ENCODE measurements at regions not wholly inside any gene's neighbourhood (a gene's known extent, or its start where the extent isn't known, plus 50 kb on each side); places are given as distances from the start of the nearest gene placed in this dataset.
"Not testable (repeated sequence)": the region's sequence is repeated elsewhere in the genome, so short reads cannot be mapped to it uniquely, and the experiment has no call there.

DNA sequence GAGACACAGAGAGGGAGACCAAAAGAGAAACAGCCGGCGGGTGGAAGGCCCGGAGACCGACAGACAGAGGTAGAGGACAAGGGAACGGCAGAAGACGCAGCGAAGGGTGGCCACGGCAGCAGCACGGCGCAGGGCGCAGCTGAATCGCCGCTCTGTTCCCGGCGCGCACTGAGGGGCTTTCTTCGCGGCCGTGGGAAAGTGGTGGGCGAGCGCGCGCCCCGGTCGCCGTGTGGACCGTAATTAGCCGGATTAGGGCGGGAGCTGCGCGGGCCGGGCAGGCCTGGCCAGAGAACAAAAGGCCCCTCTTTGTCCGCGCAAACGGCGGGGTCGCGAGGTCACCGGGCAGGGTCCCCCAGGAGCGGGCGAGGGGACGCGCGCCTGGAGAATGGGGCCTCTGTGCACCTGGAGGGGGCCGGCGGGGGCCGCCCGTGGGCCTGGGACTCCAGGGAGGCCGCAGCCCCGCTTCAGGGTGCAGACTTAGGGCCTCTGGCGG lies 158.3 kb downstream of the ZFP36L2 start:
- Mint-ChIP-seq H3K36me3 (ENCODE audit: low read depth) (no peaks in the 10 kb centered on the region), H3K27me3 (no peaks in the 10 kb centered on the region), H3K4me1 (no peaks in the 10 kb centered on the region), H3K4me3 (no peak overlapping the region), H3K9me3 (ENCODE audit: low read depth) (no peaks in the 10 kb centered on the region), H3K27ac (no peak overlapping the region)
- CTCF ChIA-PET = interaction anchor here (0.6 kb wide), 1 partner anchor 14 kb away, joined by 3 read pairs; no protein-coding TSS in a partner anchor
- ATAC-seq (no peak), DNase-seq (no peak)
- POLR2A ChIA-PET = no interaction called here
- intact Hi-C loops (cut with DNase I, micrococcal nuclease) = no loop called here

DNA sequence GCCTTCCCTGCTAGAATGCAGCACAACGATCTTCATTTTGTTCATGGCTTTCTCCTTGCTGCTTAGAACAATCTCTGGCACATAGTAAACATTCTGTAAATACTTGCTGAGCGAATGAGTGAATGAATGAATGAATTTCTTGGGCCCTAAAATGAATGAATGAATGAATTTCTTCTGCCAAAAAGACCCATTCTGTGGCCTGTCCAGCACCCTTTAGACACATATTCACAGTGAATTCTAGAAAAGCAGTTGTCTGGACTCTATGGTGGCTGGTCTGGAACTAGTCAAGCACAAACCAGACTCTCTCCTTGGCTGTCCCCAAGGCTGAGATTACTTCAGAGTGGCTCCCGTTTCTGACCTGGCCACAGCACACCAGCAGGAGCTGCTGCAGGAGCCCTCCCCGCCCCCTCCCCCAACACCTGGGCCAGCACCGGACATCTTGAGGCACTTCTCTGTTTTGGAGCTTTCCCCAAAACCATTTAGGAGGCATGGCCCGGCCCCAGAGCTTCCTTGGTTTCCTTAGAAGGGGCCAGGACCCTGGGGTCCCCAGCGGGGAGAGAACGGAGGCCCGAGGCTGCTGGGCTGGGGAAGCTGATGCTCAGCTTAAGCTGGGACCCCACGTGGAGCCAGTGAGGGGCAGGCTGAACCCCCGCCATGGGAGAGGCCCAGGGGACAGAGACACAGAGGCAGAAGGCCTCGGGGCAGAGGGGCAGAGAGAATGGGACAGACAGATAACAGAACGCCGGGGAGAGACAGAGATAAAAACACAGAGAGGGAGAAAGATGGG lies 159.0 kb downstream of the ZFP36L2 start:
- H3K27ac Mint-ChIP-seq = no peak overlapping the region
- H3K4me1 Mint-ChIP-seq = no peaks in the 10 kb centered on the region
- H3K27me3 Mint-ChIP-seq = no peaks in the 10 kb centered on the region
- no peaks in the 10 kb centered on the region for H3K9me3 Mint-ChIP-seq (ENCODE audit: low read depth)
- ChIA-PET POLR2A (no interaction called here), CTCF (interaction anchor here (0.6 kb wide), 1 partner anchor 15 kb away, joined by 3 read pairs; no protein-coding TSS in a partner anchor)
- no peaks in the 10 kb centered on the region for H3K36me3 Mint-ChIP-seq (ENCODE audit: low read depth)
- DNase-seq (no peak), ATAC-seq (no peak)
- H3K4me3 Mint-ChIP-seq = no peak overlapping the region
- intact Hi-C loops (cut with DNase I, micrococcal nuclease) = no loop called here

DNA sequence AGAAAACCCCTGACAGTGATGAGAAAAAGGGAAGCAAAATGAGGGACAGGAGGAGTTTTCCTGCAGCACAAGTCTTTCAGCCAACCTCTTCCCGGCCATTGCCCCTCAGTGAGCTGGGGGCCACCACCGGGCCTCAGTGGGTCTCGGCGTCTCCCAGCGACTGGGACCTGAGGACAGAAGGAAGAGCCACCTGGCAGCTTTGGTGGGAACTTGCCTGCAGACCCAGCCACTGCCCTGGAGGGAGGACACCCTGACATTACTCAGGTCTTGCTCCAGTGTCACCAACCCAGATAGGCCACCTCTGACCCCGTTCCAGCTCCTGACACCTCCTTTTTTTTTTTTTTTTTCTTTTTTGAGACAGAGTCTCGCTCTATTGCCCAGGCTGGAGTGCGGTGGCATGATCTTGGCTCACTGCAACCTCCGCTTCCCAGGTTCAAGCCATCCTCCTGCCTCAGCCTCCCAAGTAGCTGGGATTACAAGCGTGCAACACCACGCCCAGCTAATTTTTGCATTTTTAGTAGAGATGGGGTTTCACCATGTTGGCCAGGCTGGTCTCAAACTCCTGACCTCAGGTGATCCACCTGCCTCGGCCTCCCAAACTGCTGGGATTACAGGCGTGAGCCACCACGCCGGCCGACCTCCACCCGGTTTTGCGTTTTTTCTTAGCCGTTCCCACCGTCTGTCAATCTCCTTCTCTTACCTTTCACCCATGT lies 159.7 kb downstream of the ZFP36L2 start:
- POLR2A ChIA-PET; H3K27ac Mint-ChIP-seq; intact Hi-C loops (cut with DNase I, micrococcal nuclease); H3K9me3 Mint-ChIP-seq (ENCODE audit: low read depth); DNase-seq; H3K36me3 Mint-ChIP-seq (ENCODE audit: low read depth); CTCF ChIA-PET; ATAC-seq; H3K4me3 Mint-ChIP-seq; H3K4me1 Mint-ChIP-seq; H3K27me3 Mint-ChIP-seq: not testable (repeated sequence)

DNA sequence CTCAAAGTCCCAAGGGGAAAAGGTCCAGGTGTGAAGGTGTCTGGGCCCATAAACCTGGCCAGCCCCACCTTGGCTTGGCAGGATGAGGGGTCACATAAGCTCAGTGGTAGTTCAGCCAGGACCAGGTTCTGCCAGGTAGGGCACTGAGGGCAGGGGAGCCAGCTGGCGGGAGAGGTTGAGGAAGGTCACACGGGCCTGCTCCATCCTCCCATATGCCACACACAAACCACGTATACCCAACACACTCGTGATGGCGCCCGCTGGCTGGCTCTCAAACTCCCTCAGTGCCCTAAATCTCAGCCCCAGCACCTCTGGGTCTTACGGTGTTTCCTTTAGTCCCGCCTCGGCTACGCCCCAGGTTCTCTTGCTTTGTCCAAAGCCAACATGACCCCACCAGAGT lies 160.5 kb downstream of the ZFP36L2 start:
- intact Hi-C loops (cut with DNase I, micrococcal nuclease) = no loop called here
- no peaks in the 10 kb centered on the region for H3K36me3 Mint-ChIP-seq (ENCODE audit: low read depth)
- H3K4me3 Mint-ChIP-seq = no peak overlapping the region
- no peaks in the 10 kb centered on the region for H3K27me3 Mint-ChIP-seq
- no peak overlapping the region for H3K27ac Mint-ChIP-seq
- H3K4me1 Mint-ChIP-seq = peaks cover 6% of the 10 kb centered on the region
- DNase-seq = no peak
- H3K9me3 Mint-ChIP-seq (ENCODE audit: low read depth) = no peaks in the 10 kb centered on the region
- ATAC-seq = no peak
- POLR2A ChIA-PET = no interaction called here
- CTCF ChIA-PET = no interaction called here

DNA sequence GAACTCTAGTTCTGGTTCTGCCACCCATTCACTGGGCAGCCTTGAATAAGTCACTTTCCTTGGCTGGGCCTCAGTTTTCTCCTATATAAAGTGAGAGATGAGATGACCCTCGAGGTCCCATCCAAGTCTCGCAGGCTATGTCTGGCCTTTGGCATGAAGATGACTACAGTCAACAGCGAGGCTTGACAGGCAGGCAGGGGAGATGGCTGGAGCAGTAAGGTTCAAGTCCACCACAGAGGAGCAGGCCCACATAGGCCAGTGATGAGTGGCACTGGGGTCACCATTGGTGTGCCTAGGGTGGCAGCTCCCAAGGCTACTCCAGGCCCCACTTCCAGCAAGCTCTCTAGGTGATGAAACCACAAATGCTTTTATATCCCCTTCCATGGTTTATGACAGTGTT lies 161.4 kb downstream of the ZFP36L2 start:
- intact Hi-C loops (cut with DNase I, micrococcal nuclease) = no loop called here
- H3K27ac Mint-ChIP-seq = no peak overlapping the region
- no peaks in the 10 kb centered on the region for H3K27me3 Mint-ChIP-seq
- H3K4me1 Mint-ChIP-seq = peaks cover 14% of the 10 kb centered on the region
- no peaks in the 10 kb centered on the region for H3K36me3 Mint-ChIP-seq (ENCODE audit: low read depth)
- ATAC-seq (no peak), DNase-seq (no peak)
- ChIA-PET CTCF (no interaction called here), POLR2A (no interaction called here)
- H3K4me3 Mint-ChIP-seq = no peak overlapping the region
- no peaks in the 10 kb centered on the region for H3K9me3 Mint-ChIP-seq (ENCODE audit: low read depth)

DNA sequence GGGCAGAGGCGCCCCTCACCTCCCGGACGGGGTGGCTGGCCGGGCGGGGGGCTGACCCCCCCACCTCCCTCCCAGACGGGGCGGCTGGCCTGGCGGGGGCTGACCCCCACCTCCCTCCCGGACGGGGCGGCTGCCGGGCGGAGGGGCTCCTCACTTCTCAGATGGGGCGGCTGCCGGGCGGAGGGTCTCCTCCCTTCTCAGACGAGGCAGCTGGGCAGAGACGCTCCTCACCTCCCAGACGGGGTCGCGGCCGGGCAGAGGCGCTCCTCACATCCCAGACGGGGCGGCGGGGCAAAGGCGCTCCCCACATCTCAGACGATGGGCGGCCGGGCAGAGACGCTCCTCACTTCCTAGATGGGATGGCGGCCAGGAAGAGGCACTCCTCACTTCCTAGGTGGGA lies 163.3 kb downstream of the ZFP36L2 start:
- POLR2A ChIA-PET; H3K9me3 Mint-ChIP-seq (ENCODE audit: low read depth); DNase-seq; CTCF ChIA-PET; H3K36me3 Mint-ChIP-seq (ENCODE audit: low read depth); ATAC-seq; intact Hi-C loops (cut with DNase I, micrococcal nuclease); H3K27ac Mint-ChIP-seq; H3K27me3 Mint-ChIP-seq; H3K4me3 Mint-ChIP-seq: not testable (repeated sequence)
- H3K4me1 Mint-ChIP-seq = peaks cover 32% of the 10 kb centered on the region

DNA sequence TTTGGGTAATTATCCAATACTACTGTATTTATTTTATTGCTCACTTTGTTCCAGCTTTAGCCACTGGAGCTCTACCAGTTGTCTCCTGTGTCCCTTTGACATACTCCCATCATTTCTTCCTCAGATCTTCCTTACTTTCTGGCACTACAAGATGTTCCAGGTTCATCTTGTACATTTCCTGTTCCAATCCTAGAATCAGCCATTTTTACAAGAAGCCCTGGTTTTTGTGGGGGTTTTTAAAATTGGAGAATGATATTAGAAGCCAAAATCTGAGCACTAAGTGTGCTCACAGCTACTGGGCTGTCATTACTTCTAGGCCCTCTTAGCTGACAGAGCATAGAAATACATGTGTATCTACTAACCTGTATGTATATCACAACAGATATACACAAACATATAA lies 164.3 kb downstream of the ZFP36L2 start:
- H3K36me3 Mint-ChIP-seq (ENCODE audit: low read depth) = no peaks in the 10 kb centered on the region
- no peak overlapping the region for H3K4me3 Mint-ChIP-seq
- intact Hi-C loops (cut with DNase I, micrococcal nuclease) = no loop called here
- DNase-seq (no peak), ATAC-seq (no peak)
- H3K27me3 Mint-ChIP-seq = no peaks in the 10 kb centered on the region
- no peaks in the 10 kb centered on the region for H3K9me3 Mint-ChIP-seq (ENCODE audit: low read depth)
- no peak overlapping the region for H3K27ac Mint-ChIP-seq
- POLR2A ChIA-PET = no interaction called here
- peaks cover 35% of the 10 kb centered on the region for H3K4me1 Mint-ChIP-seq
- CTCF ChIA-PET = no interaction called here

DNA sequence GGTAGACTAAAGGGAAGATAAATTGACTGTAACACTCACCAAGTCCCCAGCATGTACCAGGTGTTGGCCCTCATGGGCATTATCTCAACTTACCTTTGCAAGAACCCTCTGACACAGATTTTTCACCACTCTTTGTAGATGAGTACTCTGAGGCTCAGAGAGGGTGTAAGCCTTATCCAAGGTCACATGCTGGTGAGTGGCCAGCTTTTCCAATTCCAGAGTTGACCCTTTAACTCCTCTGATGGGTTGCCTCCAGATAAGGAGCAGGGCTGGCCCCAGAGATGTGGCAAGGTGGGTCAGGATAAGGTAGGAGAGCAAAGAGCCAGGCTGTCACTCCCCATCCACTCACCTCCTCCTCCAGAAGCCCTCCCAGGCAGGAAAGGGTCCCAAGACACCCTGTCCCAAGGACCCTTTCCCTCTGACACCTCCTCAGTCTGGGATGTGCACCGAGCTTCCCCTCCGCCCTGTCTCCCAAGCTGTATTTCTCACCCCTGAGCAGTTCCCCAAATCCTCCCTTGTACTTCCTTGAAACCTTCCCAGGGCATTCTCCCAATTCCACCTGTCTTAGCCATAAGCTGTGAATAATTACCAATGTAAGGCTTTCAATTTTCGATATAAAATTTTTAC lies 165.9 kb downstream of the ZFP36L2 start:
- H3K27ac Mint-ChIP-seq = peak overlapping the region; percentile 59
- H3K4me3 Mint-ChIP-seq = no peak overlapping the region
- H3K27me3 Mint-ChIP-seq = no peaks in the 10 kb centered on the region
- H3K36me3 Mint-ChIP-seq (ENCODE audit: low read depth) = no peaks in the 10 kb centered on the region
- intact Hi-C loops (cut with DNase I, micrococcal nuclease) = no loop called here
- ChIA-PET CTCF (interaction anchor here (0.5 to 1.5 kb wide), 3 partner anchors 10 to 246 kb away, joined by 4 to 6 read pairs (median 5); no protein-coding TSS in a partner anchor), POLR2A (no interaction called here)
- no peaks in the 10 kb centered on the region for H3K9me3 Mint-ChIP-seq (ENCODE audit: low read depth)
- H3K4me1 Mint-ChIP-seq = peaks cover 35% of the 10 kb centered on the region
- ATAC-seq (no peak), DNase-seq (no peak)

DNA sequence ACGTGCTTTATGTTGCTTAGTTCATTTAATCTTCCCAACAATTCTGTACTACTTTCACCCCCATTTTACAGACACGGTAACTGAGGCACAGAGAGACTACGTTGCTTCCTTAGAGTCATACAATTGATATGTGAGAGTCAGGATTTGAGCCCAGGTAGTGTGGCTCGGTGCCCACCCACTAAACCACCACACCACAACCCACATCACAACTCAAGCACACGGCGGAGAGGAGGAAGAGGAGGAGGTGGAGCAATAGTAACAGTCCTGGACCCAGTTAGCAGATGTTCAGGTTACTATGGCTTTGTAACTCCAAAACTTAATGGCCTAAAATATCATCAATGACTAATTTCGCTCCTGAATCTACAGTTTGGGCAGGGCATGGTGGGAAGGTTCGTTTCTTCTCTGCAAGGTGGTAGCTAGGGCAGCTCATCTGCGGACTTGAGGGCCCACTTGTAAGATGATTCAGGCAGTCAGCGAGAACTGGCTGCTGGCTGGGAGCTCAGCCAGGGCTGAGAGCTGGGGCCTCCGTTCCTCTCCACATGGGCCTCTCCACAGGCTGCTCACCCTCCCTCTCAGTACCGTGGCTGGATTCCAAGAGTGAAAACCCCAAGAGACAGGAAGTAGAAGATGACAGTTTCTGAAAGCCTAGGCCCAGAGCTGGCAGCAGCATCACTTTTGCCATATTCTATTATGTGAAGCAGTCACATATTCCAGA lies 167.1 kb downstream of the ZFP36L2 start:
- H3K27me3 Mint-ChIP-seq = no peaks in the 10 kb centered on the region
- peak overlapping the region; percentile 14 for H3K4me3 Mint-ChIP-seq
- H3K36me3 Mint-ChIP-seq (ENCODE audit: low read depth) = no peaks in the 10 kb centered on the region
- ChIA-PET POLR2A (interaction anchor here (1.0 kb wide), 1 partner anchor 100 kb away, joined by 3 read pairs; no protein-coding TSS in a partner anchor), CTCF (interaction anchor here (0.6 to 1.5 kb wide), 6 partner anchors 8 to 1045 kb away, joined by 3 to 6 read pairs (median 3); no protein-coding TSS in a partner anchor)
- H3K9me3 Mint-ChIP-seq (ENCODE audit: low read depth) = no peaks in the 10 kb centered on the region
- peak; percentile 97 for ATAC-seq
- H3K27ac Mint-ChIP-seq = peak overlapping the region; percentile 77
- DNase-seq = peak; percentile 87
- intact Hi-C loops (cut with DNase I, micrococcal nuclease) = loop anchor here (1.0 to 5.0 kb wide), 5 partner anchors 67 to 168 kb away; partner anchors contain the start of gene ZFP36L2 (in 2 of the 2)
- H3K4me1 Mint-ChIP-seq = peaks cover 35% of the 10 kb centered on the region

DNA sequence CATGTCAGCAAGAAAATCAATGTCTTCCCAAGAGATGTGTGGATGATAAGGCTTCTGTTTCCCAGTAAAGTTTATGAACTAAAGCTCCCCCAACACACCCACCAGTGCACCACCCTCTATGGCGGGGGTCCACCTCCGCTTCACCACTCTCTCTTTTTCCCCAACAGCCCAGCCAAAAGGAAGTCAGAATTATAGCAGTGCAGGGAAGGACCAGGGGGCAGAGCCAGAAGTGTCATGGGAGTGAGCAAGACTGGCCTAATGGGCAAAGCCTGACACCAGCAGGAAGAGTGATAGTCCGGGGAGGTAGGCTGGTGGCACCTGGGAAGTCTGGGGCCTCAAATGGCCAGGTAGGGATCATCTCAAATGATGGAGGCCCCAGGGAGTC lies 167.7 kb downstream of the ZFP36L2 start:
- intact Hi-C loops (cut with DNase I, micrococcal nuclease) = loop anchor here (1.0 to 5.0 kb wide), 5 partner anchors 68 to 169 kb away; partner anchors contain the start of gene ZFP36L2 (in 2 of the 2)
- Mint-ChIP-seq H3K4me3 (no peak overlapping the region), H3K36me3 (ENCODE audit: low read depth) (no peaks in the 10 kb centered on the region), H3K27ac (peak overlapping the region; percentile 28), H3K9me3 (ENCODE audit: low read depth) (no peaks in the 10 kb centered on the region), H3K27me3 (no peaks in the 10 kb centered on the region), H3K4me1 (peaks cover 35% of the 10 kb centered on the region)
- ChIA-PET POLR2A (interaction anchor here (1.0 kb wide), 1 partner anchor 100 kb away, joined by 3 read pairs; no protein-coding TSS in a partner anchor), CTCF (interaction anchor here (1.0 kb wide), 1 partner anchor 171 kb away, joined by 3 read pairs; no protein-coding TSS in a partner anchor)
- ATAC-seq = no peak
- DNase-seq = no peak

Measured in activated CD4-positive, alpha-beta T cell treated with anti-CD3 and anti-CD28 coated beads for 36 hours (primary cell).